Fibroblast of skin of back (primary cell): ENCODE measurements at regions not wholly inside any gene's neighbourhood (a gene's known extent, or its start where the extent isn't known, plus 50 kb on each side); places are given as distances from the start of the nearest gene placed in this dataset.
"Not testable (repeated sequence)": the region's sequence is repeated elsewhere in the genome, so short reads cannot be mapped to it uniquely, and the experiment has no call there.

Experiments
- DNase-seq: peaks from one replicate; pipeline ENCODE4 v3.0.0-alpha.2; 2013

DNA sequence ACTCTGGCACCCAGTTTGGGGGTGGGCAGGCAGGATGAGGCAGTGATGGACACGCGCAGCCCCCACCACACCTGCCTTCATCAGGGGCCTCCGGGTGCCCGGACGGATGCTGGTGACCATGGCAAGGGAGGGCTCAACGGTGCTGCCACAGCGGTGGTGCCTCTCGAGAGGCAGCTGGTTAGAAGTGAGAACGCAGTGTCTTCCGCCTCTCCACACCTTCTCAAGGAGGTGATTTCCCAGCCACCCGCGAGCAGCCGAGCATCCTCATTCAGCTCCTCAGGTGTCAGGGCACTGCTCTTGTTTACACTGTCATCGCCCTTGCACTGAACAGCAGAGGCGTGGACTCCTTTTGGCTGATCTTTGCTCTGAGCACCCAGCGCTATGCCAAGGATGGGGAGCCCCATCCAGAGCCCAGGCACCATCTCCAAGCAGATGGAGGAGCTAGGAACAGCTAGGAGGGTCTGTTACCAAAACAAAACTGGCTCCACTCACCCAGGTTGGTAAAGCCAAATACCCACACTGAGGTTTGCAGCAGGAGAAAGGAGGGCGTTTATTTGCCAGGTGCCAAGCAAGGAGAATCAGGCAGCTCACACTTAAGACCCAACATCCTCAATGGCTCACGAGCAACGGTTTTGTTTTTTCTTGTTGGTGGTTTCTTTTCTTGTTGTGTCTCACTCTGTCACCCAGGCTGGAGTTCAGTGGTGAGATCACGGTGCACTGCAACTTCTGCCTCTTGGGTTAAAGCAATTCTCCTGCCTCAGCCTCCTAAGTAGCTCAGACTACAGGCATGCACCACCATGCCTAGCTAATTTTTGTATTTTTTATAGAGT lies 174.3 kb upstream of the TNRC6C start:
- no peak for DNase-seq

DNA sequence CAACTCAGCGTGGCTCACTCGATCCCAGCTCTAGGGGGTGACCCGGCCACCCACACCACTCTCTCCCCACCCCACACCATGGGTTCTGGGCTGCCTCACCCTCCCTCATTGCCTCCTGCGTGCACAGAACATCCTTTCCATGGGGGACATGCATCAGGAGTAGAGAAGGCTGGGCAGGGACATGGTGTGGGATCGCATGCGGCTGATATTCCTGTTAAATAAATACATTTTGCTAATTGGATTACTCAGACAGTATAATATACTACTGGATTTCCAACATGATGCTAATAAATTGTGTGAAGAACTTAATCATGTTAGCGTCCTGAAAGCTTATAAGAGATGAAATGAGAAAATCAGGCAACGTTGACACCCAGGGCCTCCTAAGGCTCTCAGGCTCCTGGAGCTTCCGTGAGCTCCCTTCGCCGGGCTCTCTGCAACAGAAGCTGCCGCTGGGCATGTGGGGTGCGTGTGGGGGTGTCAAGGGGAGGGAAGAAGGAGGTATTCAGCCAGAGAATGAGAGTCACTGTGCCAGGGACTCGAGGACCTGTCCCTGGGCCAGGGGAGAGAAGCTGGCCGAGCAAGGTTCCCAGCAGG lies 173.1 kb upstream of the TNRC6C start:
- DNase-seq, result no peak

DNA sequence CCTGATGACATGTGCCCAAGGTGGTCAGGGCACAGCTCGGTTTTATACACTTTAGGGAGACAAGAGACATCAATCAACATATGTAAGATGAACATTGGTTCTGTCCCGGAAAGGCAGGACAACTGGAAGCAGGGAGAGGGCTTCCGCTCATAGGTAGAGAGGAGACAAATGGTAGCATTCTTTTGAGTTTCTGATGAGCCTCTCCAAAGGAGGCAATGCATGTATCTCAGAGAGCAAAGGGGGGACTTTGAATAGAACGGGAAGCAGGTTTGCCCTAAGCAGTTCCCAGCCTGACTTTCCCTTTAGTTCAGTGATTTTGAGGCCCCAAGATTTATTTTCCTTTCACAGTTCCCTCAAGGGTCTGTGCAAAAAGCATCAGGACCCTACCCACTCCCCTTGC lies 172.4 kb upstream of the TNRC6C start:
- DNase-seq, result no peak

DNA sequence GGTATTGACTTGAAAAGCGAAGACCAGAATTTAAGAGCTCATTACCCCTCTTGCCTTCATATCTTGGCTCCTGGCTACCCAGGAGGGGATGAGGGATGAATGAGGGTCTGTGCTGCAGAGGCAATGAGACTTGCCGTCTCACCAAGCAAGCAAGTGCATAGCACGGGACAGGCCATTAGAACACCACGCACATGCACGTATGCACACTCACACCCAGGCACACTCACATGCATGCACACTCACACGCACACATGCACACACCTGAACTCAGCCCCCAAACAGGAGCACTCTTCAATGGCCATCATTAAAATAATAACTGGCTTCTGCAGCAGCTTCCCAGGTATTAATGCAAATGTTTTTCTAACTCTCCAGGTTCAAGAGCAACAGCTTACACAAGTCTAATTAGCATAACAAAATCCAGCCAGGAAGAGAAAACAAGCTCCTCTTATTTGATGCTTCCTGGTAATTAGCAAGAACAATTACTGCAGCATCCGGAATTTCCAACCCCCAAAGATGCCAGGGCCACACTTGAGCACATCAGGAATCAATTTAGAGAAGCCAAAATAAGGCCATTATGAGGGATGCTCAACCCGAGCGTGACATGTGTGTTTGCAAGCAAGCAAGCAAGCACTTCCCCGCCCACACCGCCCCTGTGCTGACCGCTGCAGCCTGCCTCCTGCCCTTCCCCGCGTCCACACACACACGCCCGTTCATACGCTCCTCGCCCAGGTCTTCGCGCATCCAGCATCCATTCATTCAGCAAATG lies 171.6 kb upstream of the TNRC6C start:
- DNase-seq, result no peak

DNA sequence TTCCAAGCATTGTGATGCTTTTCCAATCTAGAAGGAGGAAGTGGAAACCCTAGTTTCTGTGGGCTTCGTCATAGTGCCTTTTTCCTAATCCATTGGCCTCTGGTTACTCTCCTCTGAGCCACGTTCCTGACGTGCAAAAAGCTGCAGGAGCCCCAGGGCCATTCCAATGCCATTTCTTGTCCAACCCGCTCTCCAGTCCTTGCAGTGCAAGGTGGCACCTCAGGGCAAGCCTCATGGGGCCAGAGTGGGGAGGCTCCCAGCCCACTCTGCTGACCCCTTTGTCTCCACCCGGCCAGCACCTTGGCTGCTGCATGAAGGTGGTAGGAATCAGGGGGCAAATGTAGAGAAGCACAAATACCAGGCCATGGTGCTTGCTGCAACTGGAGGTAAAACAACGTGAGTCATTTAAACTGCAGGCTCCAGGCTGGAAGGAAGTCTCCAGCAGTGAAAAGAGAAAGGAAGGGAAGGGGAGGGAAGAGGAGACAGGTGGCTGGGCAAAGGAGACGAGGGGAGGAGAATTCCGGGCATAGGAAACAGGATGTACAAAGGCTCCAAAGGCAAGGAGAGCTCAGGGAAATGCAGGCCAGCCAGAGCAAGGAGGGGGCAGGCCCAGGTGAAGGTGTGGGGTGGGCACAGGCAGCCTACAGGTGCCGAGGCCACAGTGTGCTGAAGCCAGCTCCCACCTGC lies 168.2 kb upstream of the TNRC6C start:
- no peak for DNase-seq

DNA sequence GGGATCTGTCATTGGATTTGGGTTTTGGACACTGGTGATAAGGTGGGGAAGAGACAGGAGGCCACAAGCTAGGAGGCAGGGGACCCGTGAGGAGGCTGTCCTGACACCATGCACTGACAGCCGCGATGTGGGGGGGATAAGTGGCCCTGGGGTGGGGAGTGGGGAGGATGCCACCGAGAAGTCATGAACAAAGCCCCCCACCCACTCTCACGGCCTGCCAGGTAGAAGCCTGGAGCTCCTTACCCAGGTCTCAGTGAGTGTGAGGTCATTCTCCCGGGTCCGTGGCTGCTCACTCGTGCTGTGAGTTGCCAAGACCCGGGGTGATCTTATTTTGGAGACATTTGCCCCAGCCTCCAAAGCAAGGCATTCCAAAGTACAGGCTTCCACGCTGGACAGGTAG lies 165.9 kb upstream of the TNRC6C start:
- no peak for DNase-seq

DNA sequence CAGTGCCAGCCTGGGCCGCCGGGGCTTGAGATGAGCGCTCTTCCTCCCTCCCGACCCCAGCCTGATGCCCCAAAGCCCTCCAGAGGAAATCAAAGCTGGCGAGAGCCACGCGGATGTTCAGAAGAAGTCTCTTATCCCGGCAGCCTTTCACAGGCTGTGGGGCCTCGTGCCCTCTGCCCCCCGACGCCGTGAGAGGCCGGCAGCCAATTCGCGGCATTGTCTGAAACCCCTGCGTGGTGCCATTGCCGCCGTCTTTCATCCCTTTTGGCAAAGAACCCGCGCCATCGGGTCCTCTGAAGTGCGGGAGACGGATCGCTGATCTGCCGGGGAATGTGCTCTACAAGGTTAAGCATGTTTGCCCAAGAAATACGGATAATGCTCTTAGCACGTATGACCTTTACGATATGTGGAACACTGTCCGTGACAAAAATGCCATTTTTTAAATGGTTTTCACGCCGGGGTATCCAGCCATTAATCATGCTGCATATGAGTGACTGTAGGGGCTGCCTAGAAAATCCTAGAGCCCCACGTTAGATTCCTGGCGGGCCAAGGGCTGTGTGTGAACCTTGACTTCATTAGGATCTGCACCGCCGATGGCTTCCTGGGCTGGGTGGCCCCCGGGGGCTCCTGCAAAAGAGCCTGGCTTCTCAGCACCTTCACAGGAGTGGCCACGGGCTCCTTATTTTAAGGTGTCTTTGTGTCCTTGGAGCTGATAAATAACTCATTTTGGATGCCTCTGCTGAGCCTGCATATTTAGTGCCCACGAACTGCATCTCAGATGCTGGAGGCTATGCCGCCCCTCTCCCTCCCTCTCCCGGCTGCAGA lies 165.1 kb upstream of the TNRC6C start:
- DNase-seq, result no peak

DNA sequence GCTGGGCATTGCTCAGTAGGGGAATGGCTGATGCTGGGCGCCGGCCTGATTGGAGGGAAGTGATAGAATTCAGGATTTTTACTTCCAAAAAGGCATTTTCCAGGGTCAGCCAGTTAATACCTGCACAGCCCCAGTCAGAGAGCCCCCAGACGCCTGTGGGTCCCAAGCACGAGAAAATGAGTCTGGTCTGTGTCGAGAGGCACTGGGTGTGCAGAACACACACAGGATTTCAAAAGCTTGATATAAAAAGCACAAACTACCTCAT lies 164.6 kb upstream of the TNRC6C start:
- no peak for DNase-seq

DNA sequence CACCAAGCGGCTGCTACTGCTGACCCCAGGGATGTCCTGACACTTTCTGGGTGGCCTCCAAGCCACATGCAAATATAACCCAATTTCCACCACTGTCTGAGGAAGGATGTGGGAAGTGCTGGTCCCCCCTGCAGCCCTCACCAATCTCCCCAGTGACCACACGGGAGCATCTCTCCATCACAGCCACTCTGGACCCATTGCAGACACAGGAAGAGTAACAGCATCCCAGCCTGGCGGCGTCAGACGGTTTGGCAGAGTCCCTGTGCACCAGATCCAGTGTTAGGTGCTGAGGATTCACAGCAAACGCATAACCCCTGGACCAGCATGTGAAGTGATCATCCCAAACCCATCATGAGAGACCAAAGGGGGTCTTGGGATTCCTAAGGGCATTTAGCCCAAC lies 163.7 kb upstream of the TNRC6C start:
- no peak for DNase-seq

DNA sequence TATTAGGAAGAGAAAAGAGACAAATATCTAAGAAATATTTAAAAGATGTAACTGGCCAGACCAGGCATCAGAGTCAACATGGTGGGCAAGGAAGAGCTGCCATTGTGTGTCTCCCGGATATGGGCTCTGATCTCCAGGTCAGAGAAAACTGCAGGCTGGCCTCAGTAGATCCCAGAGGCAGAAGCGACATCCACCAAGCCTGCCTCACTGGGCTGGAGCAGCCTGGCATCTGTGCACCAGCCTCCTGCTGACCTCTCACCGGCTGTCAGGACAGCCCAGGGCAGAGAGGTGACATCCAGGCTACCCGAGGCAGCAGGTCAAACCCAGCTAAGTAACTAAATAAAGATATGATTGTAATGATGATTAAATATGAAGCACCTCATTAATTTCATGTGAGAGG lies 162.8 kb upstream of the TNRC6C start:
- DNase-seq, result no peak

DNA sequence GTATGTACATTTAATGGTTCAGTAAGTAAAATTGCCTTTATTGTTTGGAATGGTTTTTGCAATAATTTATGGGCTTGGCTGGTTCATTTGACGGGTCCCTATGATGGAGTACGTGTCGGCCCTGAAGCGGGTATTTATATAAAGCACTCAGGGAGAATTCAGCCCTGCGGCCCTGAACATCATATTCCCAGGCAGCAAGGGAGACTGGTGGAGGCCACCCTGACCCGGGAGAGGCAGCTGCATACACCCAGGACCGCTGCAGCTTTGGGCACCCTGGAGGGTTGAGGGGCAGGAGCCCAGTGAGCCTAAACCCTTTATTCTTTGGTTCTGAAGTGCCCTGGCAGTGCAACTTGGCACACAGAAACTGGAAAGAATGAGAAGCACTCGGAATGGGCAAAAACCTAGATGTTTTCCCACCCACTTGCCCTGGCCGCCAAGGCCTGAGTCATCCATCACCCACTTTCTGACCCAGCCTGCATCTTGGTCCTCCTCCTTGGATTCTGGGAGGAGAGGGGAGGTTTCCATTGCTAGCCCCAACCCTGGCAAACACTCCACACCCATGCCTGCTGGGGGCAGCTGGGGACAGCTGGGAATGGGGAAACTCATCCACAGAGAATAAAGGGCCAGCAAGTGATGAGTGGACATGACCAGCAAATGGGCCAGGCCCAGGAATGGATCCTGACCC lies 162.2 kb upstream of the TNRC6C start:
- no peak for DNase-seq

DNA sequence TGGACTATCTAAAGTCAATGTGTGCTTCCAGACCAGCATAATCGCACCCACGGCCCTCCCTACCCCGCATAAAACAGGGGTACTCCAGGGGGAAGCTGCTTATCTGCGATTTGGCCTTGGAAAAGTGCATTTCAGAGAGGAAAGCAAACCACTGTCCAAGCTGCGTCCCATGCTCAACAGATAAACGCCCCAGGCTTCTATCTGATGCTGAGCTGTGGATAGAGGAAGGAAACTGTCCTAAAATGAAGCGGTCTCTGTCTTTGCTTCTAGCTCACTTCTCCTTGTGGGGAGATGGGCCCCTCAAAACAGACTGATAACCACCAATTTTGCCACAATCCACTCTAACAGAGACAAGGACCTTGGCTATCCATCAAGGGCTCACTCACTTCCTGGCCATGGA lies 160.5 kb upstream of the TNRC6C start:
- DNase-seq, result no peak

DNA sequence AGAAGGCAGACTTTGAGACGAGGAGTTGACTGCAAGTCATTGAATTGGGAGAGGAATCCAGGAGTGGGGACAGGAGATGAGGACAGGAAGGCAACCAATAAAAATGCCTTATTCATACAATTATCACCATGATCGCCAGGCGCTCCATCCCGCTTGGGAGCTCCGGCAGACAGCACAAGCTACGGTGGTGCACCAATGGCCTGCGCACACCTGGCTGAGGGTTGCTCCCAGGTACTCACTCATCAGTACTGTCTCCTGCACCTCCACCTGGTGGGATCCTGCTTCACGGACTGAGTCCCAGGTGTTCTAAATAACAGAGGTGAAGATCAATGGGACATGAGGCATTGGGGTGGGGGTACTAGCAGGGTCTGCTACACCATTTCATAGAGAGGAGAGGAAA lies 160.0 kb upstream of the TNRC6C start:
- DNase-seq, result no peak

DNA sequence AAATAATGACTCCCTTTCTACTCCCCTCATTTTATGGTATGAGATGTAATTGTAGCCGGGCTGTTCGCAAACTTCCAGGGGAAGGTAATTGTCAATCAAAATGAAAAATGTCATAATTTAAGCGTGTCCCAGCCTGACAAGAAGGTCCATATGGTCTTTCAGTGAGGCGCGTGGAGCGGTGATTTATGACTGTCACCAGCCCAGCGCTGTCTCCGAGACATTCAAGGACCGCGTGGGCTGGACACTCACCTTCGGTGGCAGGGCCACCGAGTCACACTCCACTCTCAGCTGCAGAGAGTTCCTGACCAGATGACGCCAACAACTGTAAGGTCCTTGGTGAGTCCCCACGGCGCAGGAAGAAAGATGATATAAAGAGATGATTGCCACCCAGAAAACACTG lies 157.7 kb upstream of the TNRC6C start:
- DNase-seq, result no peak

DNA sequence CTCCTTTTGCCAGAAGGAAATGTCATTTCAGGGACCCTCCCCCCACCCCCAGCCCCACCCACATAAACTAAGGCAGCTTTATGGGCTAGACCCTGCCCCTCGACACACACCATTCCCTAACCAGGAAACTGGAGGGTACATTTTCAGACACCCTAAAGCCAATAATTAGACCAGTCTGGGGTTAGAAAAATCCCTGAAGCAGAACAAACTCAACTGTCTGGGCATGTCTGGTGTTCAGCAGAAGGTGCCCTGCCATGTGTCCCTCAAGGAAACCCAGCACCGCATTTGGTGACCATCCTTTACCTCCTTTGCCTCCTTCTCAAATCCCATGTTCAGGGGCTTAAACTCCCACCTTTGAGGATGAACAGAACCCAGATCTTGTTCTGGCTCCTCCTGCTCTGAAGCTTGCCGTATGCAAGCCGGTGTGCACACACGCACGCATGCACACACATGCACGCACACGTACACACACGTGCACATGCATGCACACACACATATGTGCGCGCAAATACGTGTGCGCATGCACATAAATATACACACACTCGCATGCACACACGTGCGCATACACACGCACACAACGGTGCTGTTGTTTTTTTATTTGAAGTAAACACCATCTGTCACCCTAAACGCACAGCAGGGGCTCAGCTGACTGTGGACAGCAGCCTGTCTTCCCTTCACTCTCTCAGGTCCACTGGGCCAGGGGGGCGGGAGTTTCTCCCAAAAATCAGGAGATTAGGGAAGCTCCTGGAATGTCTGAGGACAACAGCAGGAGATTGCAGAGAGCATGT lies 156.8 kb upstream of the TNRC6C start:
- no peak for DNase-seq

DNA sequence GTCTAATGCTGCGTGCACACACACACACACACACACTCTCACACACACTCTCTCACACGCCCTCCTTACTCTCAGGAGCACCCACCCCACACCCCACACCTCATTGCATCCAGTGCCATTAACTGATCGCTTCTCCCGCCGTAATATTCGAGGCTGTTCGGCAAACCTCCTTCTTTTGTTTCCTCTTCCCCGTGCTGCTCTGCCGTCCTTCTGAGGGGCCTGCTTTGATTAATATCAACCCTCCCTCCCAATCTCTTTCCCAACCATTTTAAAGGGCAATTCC lies 156.2 kb upstream of the TNRC6C start:
- DNase-seq, result no peak

DNA sequence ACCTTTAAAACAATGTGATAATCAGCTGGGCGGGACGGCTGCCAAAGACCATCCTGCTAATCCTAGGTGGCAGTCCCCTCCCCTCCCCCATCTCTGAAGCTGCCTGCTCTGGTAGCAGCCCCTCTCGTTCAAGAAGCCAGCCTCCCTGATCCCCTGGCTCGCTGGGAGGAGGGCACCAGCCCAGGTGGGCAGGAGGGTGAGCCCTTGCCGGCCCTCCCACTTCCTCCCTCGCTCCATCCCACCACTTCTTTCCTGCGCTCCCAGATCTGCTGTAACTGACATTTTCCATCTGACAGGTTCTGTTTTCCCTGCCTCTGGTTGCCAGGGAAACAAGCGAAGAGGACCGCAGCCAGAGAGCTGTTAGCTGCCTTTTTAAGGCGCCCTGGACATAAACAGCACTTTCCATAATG lies 155.7 kb upstream of the TNRC6C start:
- no peak for DNase-seq

DNA sequence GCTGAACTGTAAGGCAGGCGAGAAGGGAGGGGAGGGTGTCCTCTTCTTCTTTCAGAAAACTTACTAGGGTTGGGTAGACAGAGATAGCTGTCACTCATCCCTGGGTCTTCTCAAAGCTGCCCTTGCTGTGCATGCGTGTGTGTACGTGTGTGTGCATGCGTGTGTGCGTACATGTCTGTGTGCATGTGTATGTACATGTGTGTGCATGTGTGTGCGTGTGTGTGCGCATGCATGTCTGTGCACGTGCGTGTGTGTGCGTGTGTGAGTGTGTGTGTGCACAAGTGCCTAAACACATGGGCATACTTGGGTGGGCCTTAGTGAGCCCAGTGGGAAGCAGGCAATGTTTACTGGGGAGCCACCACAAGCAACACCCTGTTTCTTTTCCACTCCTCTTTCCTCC lies 154.8 kb upstream of the TNRC6C start:
- no peak for DNase-seq

DNA sequence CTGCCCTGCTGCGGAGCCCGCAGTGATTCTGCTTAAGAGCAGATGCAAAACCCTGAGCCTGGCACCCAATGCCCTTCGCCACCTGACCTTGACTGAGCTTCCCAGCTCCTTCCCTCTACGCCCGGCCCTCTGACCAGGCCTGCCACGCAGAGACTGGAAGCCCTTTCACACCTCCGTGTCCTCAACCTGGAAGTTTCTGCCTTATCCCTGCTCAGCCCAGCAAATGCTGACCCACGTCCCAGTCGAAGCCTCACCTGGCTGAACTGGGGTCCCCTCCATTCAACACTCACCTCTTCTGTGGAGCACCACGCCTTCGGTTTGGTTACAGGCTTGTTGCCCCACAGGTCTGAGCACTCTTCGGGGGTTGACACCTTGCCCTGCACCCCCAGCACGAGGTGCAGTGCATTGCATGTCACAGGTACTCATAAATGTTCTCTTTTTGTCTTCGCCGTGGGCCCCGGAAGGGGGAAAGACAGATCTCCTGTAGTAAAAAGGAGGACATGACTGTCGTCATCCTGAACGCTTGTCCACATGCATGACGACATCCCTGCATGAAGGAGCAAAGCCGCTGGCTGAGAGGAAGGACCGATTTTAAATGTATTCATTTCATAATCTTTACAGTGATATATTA lies 153.6 kb upstream of the TNRC6C start:
- DNase-seq, result no peak

DNA sequence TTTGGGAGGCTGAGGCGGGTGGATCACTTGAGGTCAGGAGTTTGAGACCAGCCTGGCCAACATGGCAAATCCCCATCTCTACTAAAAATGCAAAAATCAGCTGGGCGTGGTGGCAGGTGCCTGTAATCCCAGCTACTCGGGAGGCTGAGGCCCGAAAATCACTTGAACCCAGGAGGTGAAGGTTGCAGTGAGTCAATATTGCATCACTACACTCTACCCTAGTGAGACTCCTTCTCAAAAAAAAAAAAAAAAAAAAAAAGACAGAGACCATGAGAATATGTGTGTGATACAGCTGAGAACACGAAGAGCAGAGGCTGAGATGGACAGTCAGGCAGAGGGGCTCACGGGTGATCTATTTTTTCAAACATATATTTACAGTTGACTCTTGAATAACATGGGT lies 152.5 kb upstream of the TNRC6C start:
- DNase-seq, result not testable (repeated sequence)
